GM10248 (cell line): ENCODE measurements at regions not wholly inside any gene's neighbourhood (a gene's known extent, or its start where the extent isn't known, plus 50 kb on each side); places are given as distances from the start of the nearest gene placed in this dataset.

Experiments
- CTCF ChIA-PET: fragments of 300-600 bp; sonication (Branson Sonifier 250); formaldehyde crosslinking; extraction: SDS; loops from one replicate; lab custom pipeline; 2021; ENCODE audit warnings: antibody characterized with exemption; lab: Yijun Ruan, JAX
- POLR2A ChIA-PET: fragments of 350-650 bp; sonication (Branson Sonifier 250); formaldehyde crosslinking; extraction: SDS; loops from one replicate; lab custom pipeline; 2020; ENCODE audit warnings: antibody characterized with exemption; lab: Yijun Ruan, JAX
- DNase-seq: peaks from one replicate; pipeline ENCODE4 v3.0.0; 2012; ENCODE audit errors: extremely low spot score
- TF ChIP-seq, protein P1 (sequence below): IDR thresholded peaks from 2 replicates; pipeline ENCODE4 v1.5.1; 2012; ENCODE audit warnings: mild to moderate bottlenecking, low read depth; ENCODE audit errors: extremely low read depth, missing control alignments, control extremely low read depth

DNA sequence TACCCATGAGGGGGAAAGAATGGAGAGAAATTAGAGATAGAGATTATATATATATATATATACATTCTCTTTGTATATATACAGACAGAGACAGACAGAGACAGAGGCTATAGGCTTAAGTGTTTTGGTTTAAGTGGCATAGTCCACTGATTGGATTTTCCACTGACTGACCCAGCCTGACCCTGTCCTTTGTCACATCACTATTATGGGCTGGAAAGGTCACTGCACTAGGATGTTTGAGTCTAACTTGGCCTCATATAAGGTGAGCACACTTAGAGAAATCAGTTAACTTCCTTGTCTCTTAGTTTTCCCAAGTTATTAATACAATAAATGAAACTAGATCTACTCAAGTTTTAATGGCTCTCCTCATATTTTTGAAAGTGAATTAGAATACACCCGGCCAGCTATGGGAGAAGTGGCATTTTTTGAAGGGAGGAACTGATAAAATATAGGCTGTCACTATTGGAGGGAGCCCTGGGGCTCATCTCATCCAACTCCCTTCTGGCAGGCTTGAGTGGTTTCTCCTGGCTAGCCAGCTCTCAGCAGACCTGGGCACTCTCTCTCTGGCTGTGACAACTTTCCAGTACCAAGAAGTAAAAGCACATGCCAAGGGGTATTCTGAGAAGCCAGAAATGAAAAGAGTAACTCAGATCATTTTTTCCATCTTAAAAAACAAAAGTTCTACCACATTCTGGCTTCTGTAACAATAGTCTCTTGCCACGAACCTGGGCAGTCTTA lies 455.6 kb upstream of the ANKRD30A start:
- CTCF ChIA-PET, result no interaction called here
- TF ChIP-seq, protein P1, sequence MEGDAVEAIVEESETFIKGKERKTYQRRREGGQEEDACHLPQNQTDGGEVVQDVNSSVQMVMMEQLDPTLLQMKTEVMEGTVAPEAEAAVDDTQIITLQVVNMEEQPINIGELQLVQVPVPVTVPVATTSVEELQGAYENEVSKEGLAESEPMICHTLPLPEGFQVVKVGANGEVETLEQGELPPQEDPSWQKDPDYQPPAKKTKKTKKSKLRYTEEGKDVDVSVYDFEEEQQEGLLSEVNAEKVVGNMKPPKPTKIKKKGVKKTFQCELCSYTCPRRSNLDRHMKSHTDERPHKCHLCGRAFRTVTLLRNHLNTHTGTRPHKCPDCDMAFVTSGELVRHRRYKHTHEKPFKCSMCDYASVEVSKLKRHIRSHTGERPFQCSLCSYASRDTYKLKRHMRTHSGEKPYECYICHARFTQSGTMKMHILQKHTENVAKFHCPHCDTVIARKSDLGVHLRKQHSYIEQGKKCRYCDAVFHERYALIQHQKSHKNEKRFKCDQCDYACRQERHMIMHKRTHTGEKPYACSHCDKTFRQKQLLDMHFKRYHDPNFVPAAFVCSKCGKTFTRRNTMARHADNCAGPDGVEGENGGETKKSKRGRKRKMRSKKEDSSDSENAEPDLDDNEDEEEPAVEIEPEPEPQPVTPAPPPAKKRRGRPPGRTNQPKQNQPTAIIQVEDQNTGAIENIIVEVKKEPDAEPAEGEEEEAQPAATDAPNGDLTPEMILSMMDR, result no peak
- POLR2A ChIA-PET, result no interaction called here
- DNase-seq, result no peak

GRCh38 chr10:36666451-36666850 lies 458.9 kb upstream of the ANKRD30A start:
- ChIA-PET POLR2A (no interaction called here), CTCF (no interaction called here)
- no peak for DNase-seq
- TF ChIP-seq, protein P1, result no peak

GRCh38 chr10:36662571-36662970 lies 462.8 kb upstream of the ANKRD30A start:
- TF ChIP-seq, protein P1, result no peak
- DNase-seq, result no peak
- POLR2A ChIA-PET, result no interaction called here
- CTCF ChIA-PET, result no interaction called here

- ChIA-PET CTCF (interaction anchor here (1.4 kb wide), 1 partner anchor 15 kb away, joined by 3 read pairs; no protein-coding TSS in a partner anchor), POLR2A (no interaction called here)
- TF ChIP-seq, protein P1, result no peak
- DNase-seq, result no peak
Measured at GRCh38 chr10:36650274-36650673, 475.1 kb upstream of the ANKRD30A start.

DNA sequence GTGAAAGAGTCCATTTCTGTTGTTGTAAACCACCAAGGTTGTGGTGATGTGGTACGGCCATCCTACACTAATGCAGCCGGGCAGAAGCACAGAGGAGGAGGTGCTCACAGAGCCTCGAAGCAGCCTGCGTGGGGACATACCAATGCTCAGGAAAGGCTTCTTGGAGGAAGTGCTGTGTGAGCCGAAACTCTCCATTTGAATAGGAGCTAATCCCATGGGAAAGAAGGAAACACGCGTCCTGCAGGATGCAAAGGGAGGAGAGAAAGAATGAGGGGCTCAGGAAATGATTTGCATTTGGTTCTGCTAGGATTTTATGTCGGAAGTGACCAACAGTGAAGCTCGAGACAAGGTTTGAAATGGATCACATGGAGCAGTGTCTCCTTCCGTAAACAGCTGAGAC lies 477.9 kb upstream of the ANKRD30A start:
- POLR2A ChIA-PET, result no interaction called here
- CTCF ChIA-PET, result interaction anchor here (1.0 kb wide), 1 partner anchor 24 kb away, joined by 3 read pairs; no protein-coding TSS in a partner anchor
- DNase-seq, result no peak
- TF ChIP-seq, protein P1, result no peak

DNA sequence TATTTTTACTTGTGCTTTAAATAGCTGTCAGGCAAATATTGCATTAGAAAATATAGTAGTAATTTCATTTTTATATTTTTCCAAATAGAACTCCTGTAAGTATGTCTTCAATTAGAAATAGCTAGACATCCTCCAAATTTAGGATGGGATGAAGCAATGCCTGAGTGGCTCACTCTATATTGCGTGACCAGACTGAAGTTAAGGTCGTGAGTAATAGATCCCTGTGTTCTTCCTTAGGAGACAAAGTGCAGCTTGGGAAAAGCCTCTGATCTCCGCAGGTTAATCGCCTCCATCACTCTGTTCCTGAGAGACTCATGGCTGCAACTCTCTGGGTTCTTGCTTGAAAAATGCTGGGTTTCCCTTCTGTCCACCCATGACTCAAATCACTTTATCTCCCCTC lies 484.8 kb upstream of the ANKRD30A start:
- POLR2A ChIA-PET, result no interaction called here
- CTCF ChIA-PET, result interaction anchor here (0.9 kb wide), 1 partner anchor 8 kb away, joined by 3 read pairs; no protein-coding TSS in a partner anchor
- TF ChIP-seq, protein P1, result no peak
- no peak for DNase-seq
